ENCODE measurements at regions not wholly inside any gene's neighbourhood (a gene's known extent, or its start where the extent isn't known, plus 50 kb on each side); places are given as distances from the start of the nearest gene placed in this dataset.

- DNase-seq: no peak
Measured at GRCh38 chr2:21288299-21288698, 164.5 kb downstream of the TDRD15 start.

GRCh38 chr2:21288739-21289520, 165.2 kb downstream of the TDRD15 start:
- no peak for DNase-seq

- DNase-seq: no peak
Measured at GRCh38 chr2:21289551-21289950, 165.8 kb downstream of the TDRD15 start.

- DNase-seq: no peak
Measured at GRCh38 chr2:21289989-21290388, 166.2 kb downstream of the TDRD15 start.

- DNase-seq: no peak
Measured at GRCh38 chr2:21291426-21291825, 167.7 kb downstream of the TDRD15 start.

GRCh38 chr2:21294446-21294845, 170.7 kb downstream of the TDRD15 start:
- no peak for DNase-seq

- no peak for DNase-seq
Measured at GRCh38 chr2:21299411-21299810, 175.6 kb downstream of the TDRD15 start.

GRCh38 chr2:21301871-21302455, 178.2 kb downstream of the TDRD15 start:
- DNase-seq: no peak

GRCh38 chr2:21303876-21304275, 180.1 kb downstream of the TDRD15 start:
- DNase-seq: no peak

GRCh38 chr2:21305581-21305980, 181.8 kb downstream of the TDRD15 start:
- DNase-seq: no peak

GRCh38 chr2:21306235-21306634, 182.5 kb downstream of the TDRD15 start:
- no peak for DNase-seq

GRCh38 chr2:21307037-21307436, 183.3 kb downstream of the TDRD15 start:
- no peak for DNase-seq

- DNase-seq: no peak
Measured at GRCh38 chr2:21310493-21310892, 186.7 kb downstream of the TDRD15 start.

- no peak for DNase-seq
Measured at GRCh38 chr2:21314322-21314835, 190.6 kb downstream of the TDRD15 start.

GRCh38 chr2:21317131-21317530, 193.4 kb downstream of the TDRD15 start:
- DNase-seq: no peak

- DNase-seq: no peak
Measured at GRCh38 chr2:21318263-21318662, 194.5 kb downstream of the TDRD15 start.

GRCh38 chr2:21326152-21326551, 202.4 kb downstream of the TDRD15 start:
- DNase-seq: no peak

- DNase-seq: no peak
Measured at GRCh38 chr2:21328177-21328576, 204.4 kb downstream of the TDRD15 start.

GRCh38 chr2:21330786-21331391, 207.1 kb downstream of the TDRD15 start:
- DNase-seq: no peak

GRCh38 chr2:21331625-21332370, 208.0 kb downstream of the TDRD15 start:
- no peak for DNase-seq

- no peak for DNase-seq
Measured at GRCh38 chr2:21332993-21333625, 209.3 kb downstream of the TDRD15 start.

- DNase-seq: no peak
Measured at GRCh38 chr2:21333684-21334083, 209.9 kb downstream of the TDRD15 start.

GRCh38 chr2:21346984-21347383, 223.2 kb downstream of the TDRD15 start:
- no peak for DNase-seq

Measured in stimulated activated naive CD4-positive, alpha-beta T cell (primary cell).